ENCODE measurements at regions not wholly inside any gene's neighbourhood (a gene's known extent, or its start where the extent isn't known, plus 50 kb on each side); places are given as distances from the start of the nearest gene placed in this dataset.

- TF ChIP-seq TEAD1 (CRISPR knock-in tag; IDR thresholded peaks at IDR 0.05) (no peak), SP1 (CRISPR knock-in tag; conservative IDR thresholded peaks at IDR 0.05) (no peak), ATF3 (CRISPR knock-in tag; conservative IDR thresholded peaks at IDR 0.05) (no peak), CTCF (IDR thresholded peaks at IDR 0.05) (no peak), CREB1 (CRISPR knock-in tag; IDR thresholded peaks at IDR 0.05) (no peak), ATF2 (CRISPR knock-in tag; IDR thresholded peaks at IDR 0.05; ENCODE audit: borderline replicate concordance, low read depth) (no peak), IRF1 (CRISPR knock-in tag; IDR thresholded peaks at IDR 0.05) (no peak), FOXJ3 (CRISPR knock-in tag; IDR thresholded peaks at IDR 0.05; ENCODE audit: borderline replicate concordance) (no peak), HMGXB4 (CRISPR knock-in tag; IDR thresholded peaks at IDR 0.05) (no peak), TEAD4 (CRISPR knock-in tag; IDR thresholded peaks at IDR 0.05) (no peak), E2F4 (CRISPR knock-in tag; IDR thresholded peaks at IDR 0.05; ENCODE audit: borderline replicate concordance, low read depth) (no peak)
Measured at GRCh38 chr6:115203381-115203780, 857.3 kb downstream of the FRK start.
